Activated T-helper 17 cell treated with anti-CD3 and anti-CD28 coated beads, Interleukin-2, amount 50 U/mL, for 72 hours (primary cell): ENCODE measurements at regions not wholly inside any gene's neighbourhood (a gene's known extent, or its start where the extent isn't known, plus 50 kb on each side); places are given as distances from the start of the nearest gene placed in this dataset.

Experiments used
- ATAC-seq: fragments of 150-1000 bp; cut with Tn5 transposase; replicated peaks from 2 replicates; pipeline ENCODE4 v1.10.0; 2021; ENCODE audit warnings: mild to moderate bottlenecking, moderate library complexity
- H3K27ac Mint-ChIP-seq: one replicate; pipeline ENCODE4 v1.8.0; 2022; ENCODE audit warnings: mixed read lengths
- H3K27me3 Mint-ChIP-seq: one replicate; pipeline ENCODE4 v1.8.0; 2022; ENCODE audit warnings: mixed read lengths
- H3K36me3 Mint-ChIP-seq: one replicate; pipeline ENCODE4 v1.8.0; 2022; ENCODE audit warnings: low read depth, mild to moderate bottlenecking, mixed read lengths
- H3K4me1 Mint-ChIP-seq: one replicate; pipeline ENCODE4 v1.8.0; 2022; ENCODE audit warnings: mixed read lengths
- H3K4me3 Mint-ChIP-seq: one replicate; pipeline ENCODE4 v1.8.0; 2022; ENCODE audit warnings: mild to moderate bottlenecking, mixed read lengths
- H3K9me3 Mint-ChIP-seq: one replicate; pipeline ENCODE4 v1.8.0; 2022; ENCODE audit warnings: mixed read lengths

DNA sequence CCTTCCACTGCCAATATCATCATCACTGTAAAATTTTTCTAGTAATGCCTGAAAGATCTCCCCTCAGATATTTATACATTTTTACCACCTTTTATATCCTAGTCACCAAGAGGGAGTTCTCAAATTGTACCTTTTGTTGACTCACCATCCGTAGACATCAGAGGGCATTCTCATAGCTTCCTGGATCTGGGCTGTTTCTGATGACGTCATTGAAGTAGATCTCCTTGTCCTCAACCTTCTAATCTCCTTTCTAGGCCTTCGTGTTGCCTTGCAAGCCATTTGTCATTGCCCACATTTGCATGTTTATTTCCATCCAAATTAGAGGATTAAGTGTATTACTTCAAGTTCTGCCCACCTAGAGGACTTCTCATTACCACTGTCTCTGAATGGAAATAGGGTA is 193.4 kb upstream of the NRXN1 start:
- H3K4me1 Mint-ChIP-seq = no peaks in the 10 kb centered on the region
- no peak for ATAC-seq

DNA sequence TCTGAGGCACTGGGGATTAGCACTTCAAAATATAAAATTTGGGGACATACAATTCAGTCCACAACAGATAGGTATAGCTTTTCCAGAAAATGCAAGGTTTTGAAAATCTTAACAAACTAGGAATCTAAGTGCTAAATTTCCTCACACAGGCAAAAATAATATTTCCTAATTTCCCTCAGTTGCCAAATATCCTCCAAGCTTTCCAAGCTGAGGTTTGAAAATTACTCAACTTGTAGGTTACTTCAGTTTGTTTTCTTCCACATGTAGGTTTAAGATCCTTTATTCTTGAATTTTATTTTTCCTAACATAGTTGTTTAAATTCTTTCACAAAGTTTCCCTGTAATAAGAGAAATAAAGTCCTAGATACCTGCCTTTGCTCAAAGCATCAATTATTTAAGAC is 192.9 kb upstream of the NRXN1 start:
- no peaks in the 10 kb centered on the region for H3K4me1 Mint-ChIP-seq
- H3K27ac Mint-ChIP-seq = no peak overlapping the region
- no peaks in the 10 kb centered on the region for H3K27me3 Mint-ChIP-seq
- no peak for ATAC-seq
- H3K4me3 Mint-ChIP-seq = no peak overlapping the region
- no peaks in the 10 kb centered on the region for H3K36me3 Mint-ChIP-seq
- H3K9me3 Mint-ChIP-seq = peaks cover 9% of the 10 kb centered on the region

More for the DNA sequence above, 193.4 kb upstream of the NRXN1 start:
- Mint-ChIP-seq H3K36me3 (no peaks in the 10 kb centered on the region), H3K9me3 (peaks cover 9% of the 10 kb centered on the region), H3K27ac (no peak overlapping the region), H3K27me3 (no peaks in the 10 kb centered on the region), H3K4me3 (no peak overlapping the region)

DNA sequence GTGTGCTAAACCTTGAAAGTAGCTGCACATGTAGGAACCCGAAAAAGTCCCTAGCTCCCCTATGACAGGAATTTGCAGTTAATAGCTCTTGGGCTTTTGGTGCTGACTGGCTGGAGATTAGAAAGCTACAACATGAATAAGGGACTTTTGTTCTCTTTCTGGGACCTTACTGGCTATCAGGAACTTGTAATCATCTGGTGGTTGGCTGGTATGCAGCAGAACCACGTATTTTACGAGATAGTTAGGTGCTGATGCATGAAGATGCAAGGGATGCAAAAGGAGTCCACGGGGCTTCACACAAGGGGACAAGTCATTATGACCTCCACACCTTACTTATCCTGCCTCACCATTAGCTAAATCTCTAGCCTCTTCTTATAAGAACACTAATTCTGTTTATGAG is 190.2 kb upstream of the NRXN1 start:
- Mint-ChIP-seq H3K9me3 (peaks cover 8% of the 10 kb centered on the region), H3K27ac (no peak overlapping the region), H3K27me3 (no peaks in the 10 kb centered on the region), H3K4me3 (no peak overlapping the region), H3K4me1 (no peaks in the 10 kb centered on the region), H3K36me3 (no peaks in the 10 kb centered on the region)
- no peak for ATAC-seq

DNA sequence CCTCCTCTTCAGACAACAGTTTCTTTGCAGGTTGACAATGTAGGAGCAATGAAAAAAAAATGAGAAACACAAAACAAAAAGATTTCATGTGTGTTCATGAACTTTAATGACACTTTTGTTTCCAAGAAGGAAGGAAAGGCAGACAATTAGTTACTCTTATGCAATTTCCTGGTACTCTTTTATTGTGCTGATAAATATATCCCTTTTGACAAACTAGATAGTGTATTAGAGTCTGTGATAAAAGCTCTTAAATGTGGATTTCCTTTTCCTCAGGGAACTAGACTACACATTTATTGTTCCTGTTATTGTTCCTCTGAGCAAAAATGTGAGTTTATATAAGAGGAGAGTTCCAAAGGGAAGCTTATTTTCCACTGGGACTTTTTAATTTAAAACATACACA is 188.7 kb upstream of the NRXN1 start:
- Mint-ChIP-seq H3K27ac (no peak overlapping the region), H3K9me3 (peaks cover 8% of the 10 kb centered on the region), H3K27me3 (no peaks in the 10 kb centered on the region), H3K4me3 (no peak overlapping the region), H3K36me3 (no peaks in the 10 kb centered on the region), H3K4me1 (no peaks in the 10 kb centered on the region)
- ATAC-seq = no peak

- no peaks in the 10 kb centered on the region for H3K4me1 Mint-ChIP-seq
- H3K27me3 Mint-ChIP-seq = no peaks in the 10 kb centered on the region
- no peak overlapping the region for H3K4me3 Mint-ChIP-seq
- no peaks in the 10 kb centered on the region for H3K36me3 Mint-ChIP-seq
- no peak overlapping the region for H3K27ac Mint-ChIP-seq
- peaks cover 4% of the 10 kb centered on the region for H3K9me3 Mint-ChIP-seq
- ATAC-seq = no peak
Observed at GRCh38 chr2:51220080-51220479, 188.1 kb upstream of the NRXN1 start.

DNA sequence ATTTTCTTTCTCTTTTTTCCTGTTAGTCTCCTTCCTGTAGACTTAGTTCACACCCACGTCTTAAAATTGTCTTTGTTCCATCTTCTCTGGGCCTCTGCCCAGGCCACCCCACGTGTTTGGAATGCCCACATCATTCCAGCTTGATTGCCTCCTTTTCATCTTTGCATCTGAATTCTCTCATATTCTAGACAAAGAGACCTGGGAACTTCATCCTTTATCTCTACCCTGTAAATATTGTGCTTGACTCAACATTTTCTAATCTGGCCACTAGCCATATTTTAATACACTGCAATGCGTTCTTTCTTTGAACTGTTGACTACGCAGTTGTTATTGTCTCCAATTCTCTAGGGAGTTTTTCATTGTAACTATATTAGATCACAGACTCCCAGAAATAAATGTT is 187.5 kb upstream of the NRXN1 start:
- Mint-ChIP-seq H3K36me3 (no peaks in the 10 kb centered on the region), H3K9me3 (peaks cover 4% of the 10 kb centered on the region), H3K27ac (no peak overlapping the region), H3K4me1 (no peaks in the 10 kb centered on the region), H3K27me3 (no peaks in the 10 kb centered on the region), H3K4me3 (no peak overlapping the region)
- ATAC-seq = no peak

GRCh38 chr2:51218047-51218446 is 186.1 kb upstream of the NRXN1 start:
- no peaks in the 10 kb centered on the region for H3K27me3 Mint-ChIP-seq
- H3K4me1 Mint-ChIP-seq = no peaks in the 10 kb centered on the region
- H3K36me3 Mint-ChIP-seq = no peaks in the 10 kb centered on the region
- no peak overlapping the region for H3K4me3 Mint-ChIP-seq
- peaks cover 4% of the 10 kb centered on the region for H3K9me3 Mint-ChIP-seq
- H3K27ac Mint-ChIP-seq = no peak overlapping the region
- no peak for ATAC-seq

- Mint-ChIP-seq H3K9me3 (peaks cover 14% of the 10 kb centered on the region), H3K4me1 (no peaks in the 10 kb centered on the region), H3K36me3 (no peaks in the 10 kb centered on the region), H3K27me3 (no peaks in the 10 kb centered on the region), H3K4me3 (no peak overlapping the region), H3K27ac (no peak overlapping the region)
- no peak for ATAC-seq
Observed at GRCh38 chr2:51213826-51214225, 181.9 kb upstream of the NRXN1 start.

GRCh38 chr2:51212374-51212773 is 180.4 kb upstream of the NRXN1 start:
- Mint-ChIP-seq H3K4me3 (no peak overlapping the region), H3K27me3 (no peaks in the 10 kb centered on the region), H3K4me1 (no peaks in the 10 kb centered on the region), H3K9me3 (peaks cover 14% of the 10 kb centered on the region), H3K36me3 (no peaks in the 10 kb centered on the region), H3K27ac (no peak overlapping the region)
- ATAC-seq = no peak

- Mint-ChIP-seq H3K36me3 (no peaks in the 10 kb centered on the region), H3K4me1 (no peaks in the 10 kb centered on the region), H3K27me3 (no peaks in the 10 kb centered on the region), H3K27ac (no peak overlapping the region), H3K9me3 (peaks cover 17% of the 10 kb centered on the region), H3K4me3 (no peak overlapping the region)
- ATAC-seq = no peak
Observed at GRCh38 chr2:51208521-51208920, 176.6 kb upstream of the NRXN1 start.

DNA sequence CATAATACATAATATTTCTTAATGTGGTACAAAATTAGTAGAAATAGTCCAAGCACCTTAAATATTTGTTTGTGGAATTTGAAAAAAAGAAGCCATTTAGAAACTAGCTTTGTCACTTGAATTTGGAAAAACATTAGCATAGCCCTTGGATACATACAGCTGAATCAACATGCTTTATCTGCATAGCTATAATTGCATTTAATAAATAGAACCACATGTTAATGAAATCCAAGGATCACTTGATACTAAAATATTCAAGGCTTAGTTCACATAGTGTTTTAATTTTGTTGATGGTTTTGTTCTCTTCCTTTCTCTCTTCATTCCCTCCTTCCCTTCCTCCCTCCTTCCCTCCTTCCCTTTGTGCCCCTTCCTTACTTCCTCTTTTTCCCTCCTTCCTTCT is 169.4 kb upstream of the NRXN1 start:
- Mint-ChIP-seq H3K27me3 (no peaks in the 10 kb centered on the region), H3K4me1 (no peaks in the 10 kb centered on the region), H3K27ac (no peak overlapping the region), H3K4me3 (no peak overlapping the region), H3K36me3 (no peaks in the 10 kb centered on the region), H3K9me3 (peaks cover 7% of the 10 kb centered on the region)
- no peak for ATAC-seq

GRCh38 chr2:51194656-51195055 is 162.7 kb upstream of the NRXN1 start:
- Mint-ChIP-seq H3K9me3 (peaks cover 18% of the 10 kb centered on the region), H3K4me1 (no peaks in the 10 kb centered on the region), H3K4me3 (no peak overlapping the region), H3K27ac (no peak overlapping the region), H3K36me3 (no peaks in the 10 kb centered on the region), H3K27me3 (no peaks in the 10 kb centered on the region)
- no peak for ATAC-seq

DNA sequence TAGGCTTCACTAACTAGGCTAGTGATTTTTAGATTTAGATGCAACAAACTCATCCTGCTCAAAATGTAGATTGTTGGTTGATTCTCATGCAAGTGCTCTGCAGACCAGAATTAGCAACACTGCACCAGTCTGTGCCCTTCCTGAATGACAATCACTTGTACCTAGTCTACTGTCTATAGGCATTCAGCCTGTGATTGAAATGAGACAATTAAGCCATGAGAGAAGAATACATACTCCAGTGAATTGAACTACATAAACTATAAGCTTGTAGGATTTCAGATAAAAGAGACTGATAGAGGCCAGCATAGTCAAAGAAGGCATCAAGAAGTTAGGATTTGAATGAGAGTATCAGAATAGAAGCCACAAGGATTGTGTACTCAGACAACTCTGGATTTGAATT is 138.3 kb upstream of the NRXN1 start:
- no peak for ATAC-seq
- H3K4me3 Mint-ChIP-seq = no peak overlapping the region
- no peaks in the 10 kb centered on the region for H3K4me1 Mint-ChIP-seq
- no peaks in the 10 kb centered on the region for H3K9me3 Mint-ChIP-seq
- no peak overlapping the region for H3K27ac Mint-ChIP-seq
- H3K36me3 Mint-ChIP-seq = no peaks in the 10 kb centered on the region
- no peaks in the 10 kb centered on the region for H3K27me3 Mint-ChIP-seq

GRCh38 chr2:51165534-51166260 is 133.8 kb upstream of the NRXN1 start:
- ATAC-seq = no peak
- no peaks in the 10 kb centered on the region for H3K4me1 Mint-ChIP-seq
- H3K27ac Mint-ChIP-seq = no peak overlapping the region
- no peak overlapping the region for H3K4me3 Mint-ChIP-seq
- no peaks in the 10 kb centered on the region for H3K27me3 Mint-ChIP-seq
- no peaks in the 10 kb centered on the region for H3K9me3 Mint-ChIP-seq
- H3K36me3 Mint-ChIP-seq = no peaks in the 10 kb centered on the region

- Mint-ChIP-seq H3K27ac (no peak overlapping the region), H3K4me3 (no peak overlapping the region), H3K4me1 (no peaks in the 10 kb centered on the region), H3K27me3 (no peaks in the 10 kb centered on the region), H3K9me3 (peaks cover 5% of the 10 kb centered on the region), H3K36me3 (no peaks in the 10 kb centered on the region)
- ATAC-seq = no peak
Observed at GRCh38 chr2:51158251-51158650, 126.3 kb upstream of the NRXN1 start.

DNA sequence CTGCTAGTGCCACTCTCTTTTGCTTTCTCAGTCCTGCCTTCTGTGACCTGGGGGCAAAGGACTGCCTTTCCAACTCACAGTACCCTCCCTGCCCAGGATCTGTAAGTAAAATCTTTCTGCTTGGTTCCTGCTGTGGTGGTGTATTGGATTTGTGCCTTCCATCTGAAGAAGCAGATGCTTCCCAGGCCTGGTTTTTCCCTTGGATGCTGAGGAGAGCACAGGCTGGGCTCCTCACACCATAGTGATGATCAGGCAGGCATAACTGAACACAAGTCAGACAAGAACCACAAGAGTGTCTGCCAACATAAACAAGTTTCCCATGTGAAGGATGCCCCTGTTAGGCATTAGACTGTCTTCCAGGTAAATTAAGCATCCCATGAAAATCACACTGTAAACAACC is 121.3 kb upstream of the NRXN1 start:
- Mint-ChIP-seq H3K27ac (no peak overlapping the region), H3K4me1 (no peaks in the 10 kb centered on the region), H3K9me3 (peaks cover 6% of the 10 kb centered on the region), H3K27me3 (no peaks in the 10 kb centered on the region), H3K36me3 (no peaks in the 10 kb centered on the region), H3K4me3 (no peak overlapping the region)
- no peak for ATAC-seq
